HEK293T (cell line): ENCODE measurements at regions not wholly inside any gene's neighbourhood (a gene's known extent, or its start where the extent isn't known, plus 50 kb on each side); places are given as distances from the start of the nearest gene placed in this dataset.

ENCODE experiments used
- ARNT ChIP-seq: fragments of 450-650 bp; IDR thresholded peaks from 2 replicates; pipeline ENCODE4 v1.6.1; 2017; ENCODE audit warnings: mild to moderate bottlenecking
- FOXK2 ChIP-seq: fragments of 450-650 bp; IDR thresholded peaks from 2 replicates; pipeline ENCODE4 v1.6.1; 2016; ENCODE audit warnings: mild to moderate bottlenecking
- NFRKB ChIP-seq: fragments of 450-650 bp; IDR thresholded peaks from 2 replicates; pipeline ENCODE4 v1.6.1; 2016; ENCODE audit warnings: mild to moderate bottlenecking, moderate library complexity
- SP1 ChIP-seq: fragments of 450-650 bp; IDR thresholded peaks from 2 replicates; pipeline ENCODE4 v1.6.1; 2017
- SUZ12 ChIP-seq: fragments of 450-650 bp; IDR thresholded peaks from 2 replicates; pipeline ENCODE4 v1.6.1; 2016; ENCODE audit warnings: mild to moderate bottlenecking
- TARDBP ChIP-seq: fragments of 450-650 bp; IDR thresholded peaks from 2 replicates; pipeline ENCODE4 v1.6.1; 2016

DNA sequence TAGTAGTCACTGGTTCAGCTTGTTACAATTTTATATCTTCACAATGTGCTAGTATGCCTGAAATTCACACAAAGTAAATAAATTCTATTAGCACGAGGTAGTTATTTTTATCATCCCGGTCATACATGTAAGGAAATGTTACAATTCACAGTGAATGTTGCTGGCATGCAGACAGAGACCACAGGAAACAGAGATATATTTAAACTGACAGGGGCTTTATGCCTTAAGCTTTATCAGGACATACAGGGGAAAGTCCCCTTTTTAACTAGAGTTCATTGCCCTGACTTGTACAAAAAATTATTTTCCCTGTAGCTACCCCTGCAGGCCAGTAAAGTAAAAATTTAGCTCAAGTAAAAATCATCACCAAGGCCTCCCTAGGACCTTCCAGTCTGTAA is 712.0 kb upstream of the NRSN1 start:
- TF ChIP-seq ARNT (no peak), NFRKB (no peak), SUZ12 (no peak), FOXK2 (no peak), SP1 (no peak), TARDBP (no peak)
